Nephron (organoid): ENCODE measurements at regions not wholly inside any gene's neighbourhood (a gene's known extent, or its start where the extent isn't known, plus 50 kb on each side); places are given as distances from the start of the nearest gene placed in this dataset.
"Not testable (repeated sequence)": the region's sequence is repeated elsewhere in the genome, so short reads cannot be mapped to it uniquely, and the experiment has no call there.

Experiments used
- H3K27ac Mint-ChIP-seq, 3 experiments: 2 replicates each; pipeline ENCODE4 v1.8.0; 2020; ENCODE audit warnings: mixed read lengths in 3 of 3, mild to moderate bottlenecking in 2 of 3, moderate library complexity in 1 of 3
- H3K27me3 Mint-ChIP-seq: 2 replicates; pipeline ENCODE4 v1.8.0; 2021; ENCODE audit warnings: low read depth, mild to moderate bottlenecking, moderate library complexity, mixed read lengths
- H3K36me3 Mint-ChIP-seq: 2 replicates; pipeline ENCODE4 v1.8.0; 2020; ENCODE audit warnings: low read depth, mixed read lengths
- H3K4me1 Mint-ChIP-seq: 2 replicates; pipeline ENCODE4 v1.8.0; 2020; ENCODE audit warnings: mixed read lengths
- H3K4me3 Mint-ChIP-seq, 3 experiments: 2 replicates each; pipeline ENCODE4 v1.8.0; 2020; ENCODE audit warnings: mild to moderate bottlenecking in 3 of 3, mixed read lengths in 3 of 3, moderate library complexity in 2 of 3
- H3K9me3 Mint-ChIP-seq: 2 replicates; pipeline ENCODE4 v1.8.0; 2020; ENCODE audit warnings: mixed read lengths
- TF ChIP-seq, protein P1 (sequence below), 3 experiments: fragments of 200-600 bp; sonication (generic); IDR thresholded peaks; one replicate each; pipeline ENCODE4 v1.5.0; 2021; ENCODE audit warnings: antibody characterized with exemption in 3 of 3; ENCODE audit not compliant: unreplicated experiment in 3 of 3

DNA sequence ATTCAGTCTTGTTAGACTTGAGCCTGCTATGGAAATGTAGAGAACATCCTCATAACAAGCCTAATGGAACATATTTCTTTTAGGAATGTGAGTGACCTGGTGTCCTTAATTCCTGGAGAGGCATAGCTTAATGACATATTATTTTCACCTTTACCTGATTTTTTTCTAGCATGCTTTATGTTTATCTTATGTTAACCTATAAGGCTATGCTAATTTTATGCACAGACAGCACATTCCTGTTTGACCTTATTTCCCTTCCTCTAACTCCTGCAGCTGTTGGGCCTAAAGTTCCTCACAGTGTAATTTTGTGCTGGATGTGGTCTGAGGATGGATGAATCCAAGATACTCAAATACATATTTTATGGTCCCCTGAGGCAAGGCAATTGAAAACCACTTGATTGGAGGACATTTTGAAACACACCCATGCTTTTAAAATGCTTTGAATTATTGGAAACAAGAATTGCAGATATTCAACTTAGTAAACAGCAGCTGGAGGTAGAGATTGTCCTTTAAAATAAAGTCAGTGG, 111.5 kb downstream of the LARP7 start:
- Mint-ChIP-seq H3K9me3 (no peaks in the 10 kb centered on the region), H3K4me3 (no peak overlapping the region), H3K27ac (no peak overlapping the region), H3K4me1 (no peaks in the 10 kb centered on the region), H3K27me3 (no peaks in the 10 kb centered on the region), H3K36me3 (no peaks in the 10 kb centered on the region)
- TF ChIP-seq, protein P1, sequence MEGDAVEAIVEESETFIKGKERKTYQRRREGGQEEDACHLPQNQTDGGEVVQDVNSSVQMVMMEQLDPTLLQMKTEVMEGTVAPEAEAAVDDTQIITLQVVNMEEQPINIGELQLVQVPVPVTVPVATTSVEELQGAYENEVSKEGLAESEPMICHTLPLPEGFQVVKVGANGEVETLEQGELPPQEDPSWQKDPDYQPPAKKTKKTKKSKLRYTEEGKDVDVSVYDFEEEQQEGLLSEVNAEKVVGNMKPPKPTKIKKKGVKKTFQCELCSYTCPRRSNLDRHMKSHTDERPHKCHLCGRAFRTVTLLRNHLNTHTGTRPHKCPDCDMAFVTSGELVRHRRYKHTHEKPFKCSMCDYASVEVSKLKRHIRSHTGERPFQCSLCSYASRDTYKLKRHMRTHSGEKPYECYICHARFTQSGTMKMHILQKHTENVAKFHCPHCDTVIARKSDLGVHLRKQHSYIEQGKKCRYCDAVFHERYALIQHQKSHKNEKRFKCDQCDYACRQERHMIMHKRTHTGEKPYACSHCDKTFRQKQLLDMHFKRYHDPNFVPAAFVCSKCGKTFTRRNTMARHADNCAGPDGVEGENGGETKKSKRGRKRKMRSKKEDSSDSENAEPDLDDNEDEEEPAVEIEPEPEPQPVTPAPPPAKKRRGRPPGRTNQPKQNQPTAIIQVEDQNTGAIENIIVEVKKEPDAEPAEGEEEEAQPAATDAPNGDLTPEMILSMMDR (IDR thresholded peaks at IDR 0.05; ENCODE audit: unreplicated experiment in 3 of 3) = no peak

DNA sequence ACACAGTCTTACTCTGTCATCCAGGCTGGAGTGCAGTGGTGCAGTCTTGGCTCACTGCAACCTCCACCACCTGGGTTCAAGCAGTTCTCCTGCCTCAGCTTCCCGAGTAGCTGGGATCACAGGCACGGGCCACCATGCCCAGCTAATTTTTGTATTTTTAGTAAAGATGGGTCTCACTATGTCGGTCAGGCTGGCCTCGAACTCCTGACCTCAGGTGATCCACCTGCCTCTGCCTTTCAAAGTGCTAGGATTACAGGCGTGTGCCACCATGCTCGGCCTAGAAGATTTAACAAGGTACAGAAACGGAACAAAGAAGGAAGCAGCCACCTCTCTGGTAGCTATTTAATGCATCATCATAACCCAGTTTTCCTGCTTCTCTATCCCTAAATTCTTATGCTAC, 113.8 kb downstream of the LARP7 start:
- H3K4me3 Mint-ChIP-seq, H3K4me1 Mint-ChIP-seq, H3K27ac Mint-ChIP-seq, H3K9me3 Mint-ChIP-seq, H3K36me3 Mint-ChIP-seq, H3K27me3 Mint-ChIP-seq: not testable (repeated sequence)

DNA sequence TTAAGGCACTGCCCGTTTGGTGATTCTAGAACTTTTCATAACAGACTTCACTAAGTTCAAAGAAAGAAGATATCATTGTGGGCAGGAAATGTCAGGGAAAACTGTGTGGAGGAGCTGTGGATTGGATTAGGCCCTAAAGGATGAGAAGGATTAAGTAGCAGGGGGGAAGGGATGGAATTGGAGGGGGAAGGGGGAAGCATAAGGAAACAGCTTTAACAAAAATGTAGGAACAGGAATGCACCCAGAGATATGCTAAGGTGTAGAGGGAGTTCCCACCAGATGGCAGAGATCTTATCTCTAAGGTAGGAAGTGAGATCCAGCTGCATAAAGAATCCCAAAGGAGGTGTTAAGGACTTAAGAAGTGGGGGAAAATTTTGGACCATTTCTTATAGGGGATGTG, 114.5 kb downstream of the LARP7 start:
- Mint-ChIP-seq H3K4me3 (no peak overlapping the region), H3K27me3 (no peaks in the 10 kb centered on the region), H3K4me1 (no peaks in the 10 kb centered on the region), H3K36me3 (no peaks in the 10 kb centered on the region), H3K27ac (no peak overlapping the region), H3K9me3 (no peaks in the 10 kb centered on the region)
- TF ChIP-seq, protein P1 (IDR thresholded peaks at IDR 0.05; ENCODE audit: unreplicated experiment in 3 of 3) = no peak

DNA sequence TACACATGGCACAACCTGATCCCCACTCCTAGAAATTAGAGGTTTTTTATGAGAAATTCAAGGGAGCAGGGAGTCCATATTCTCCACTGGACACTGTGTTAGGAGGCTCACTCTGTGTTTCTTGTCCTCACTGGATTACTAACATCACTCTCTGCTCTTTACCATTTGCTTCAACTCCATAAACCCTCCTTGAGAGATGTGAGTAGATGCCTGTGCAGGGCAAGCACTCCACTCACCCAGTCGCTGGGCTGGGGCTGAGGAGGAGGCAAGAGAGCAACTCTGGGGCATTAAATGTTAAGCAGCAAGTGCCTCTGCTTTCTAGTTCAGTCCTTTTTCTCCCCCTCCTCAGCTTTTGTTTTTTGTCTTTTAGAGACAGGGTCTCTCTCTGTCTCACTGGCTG, 115.1 kb downstream of the LARP7 start:
- H3K27ac Mint-ChIP-seq = no peak overlapping the region
- H3K36me3 Mint-ChIP-seq = no peaks in the 10 kb centered on the region
- H3K4me1 Mint-ChIP-seq = no peaks in the 10 kb centered on the region
- H3K9me3 Mint-ChIP-seq = no peaks in the 10 kb centered on the region
- no peak overlapping the region for H3K4me3 Mint-ChIP-seq
- H3K27me3 Mint-ChIP-seq = no peaks in the 10 kb centered on the region
- TF ChIP-seq, protein P1 (IDR thresholded peaks at IDR 0.05; ENCODE audit: unreplicated experiment in 3 of 3) = no peak

DNA sequence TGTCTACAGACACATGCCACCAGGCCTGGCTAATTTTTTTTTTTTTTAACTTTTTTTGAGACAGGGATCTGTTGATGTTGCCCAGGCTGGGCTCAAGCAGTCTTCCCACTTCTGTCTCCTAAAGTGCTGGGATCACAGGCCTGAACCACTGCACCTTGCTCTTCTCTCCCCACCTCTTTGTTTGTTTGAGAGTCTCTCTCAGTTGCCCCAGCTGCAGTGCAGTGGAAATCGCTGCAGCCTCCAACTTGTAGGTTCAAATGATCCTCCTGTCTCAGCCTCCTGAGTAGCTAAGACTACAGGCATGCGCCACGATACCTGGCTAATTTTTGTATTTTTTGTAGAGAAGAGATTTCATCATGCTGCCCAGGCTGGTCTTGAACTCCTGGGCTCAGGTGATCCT, 115.6 kb downstream of the LARP7 start:
- no peak overlapping the region for H3K4me3 Mint-ChIP-seq
- H3K9me3 Mint-ChIP-seq = no peaks in the 10 kb centered on the region
- H3K4me1 Mint-ChIP-seq = no peaks in the 10 kb centered on the region
- H3K27ac Mint-ChIP-seq = no peak overlapping the region
- no peaks in the 10 kb centered on the region for H3K36me3 Mint-ChIP-seq
- TF ChIP-seq, protein P1 (IDR thresholded peaks at IDR 0.05; ENCODE audit: unreplicated experiment in 3 of 3) = no peak
- H3K27me3 Mint-ChIP-seq = no peaks in the 10 kb centered on the region

DNA sequence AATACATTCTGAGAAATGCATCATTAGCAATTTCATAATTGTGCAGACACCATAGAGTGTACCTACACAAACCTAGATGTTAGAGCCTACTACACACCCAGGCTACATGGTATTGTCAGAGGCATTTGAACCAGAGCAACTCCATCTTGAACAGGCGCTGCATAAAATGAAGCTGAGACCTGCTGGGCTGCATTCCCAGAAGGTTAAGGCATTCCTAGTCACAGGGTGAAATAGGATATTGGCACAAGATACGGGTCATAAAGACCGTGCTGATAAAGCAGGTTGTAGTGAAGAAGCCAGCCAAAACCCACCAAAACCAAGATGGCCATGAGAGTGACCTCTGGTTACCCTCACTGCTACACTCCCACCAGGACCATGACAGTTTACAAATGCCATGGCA, 116.4 kb downstream of the LARP7 start:
- Mint-ChIP-seq H3K27me3 (no peaks in the 10 kb centered on the region), H3K27ac (no peak overlapping the region), H3K4me3 (no peak overlapping the region), H3K36me3 (no peaks in the 10 kb centered on the region), H3K9me3 (no peaks in the 10 kb centered on the region), H3K4me1 (no peaks in the 10 kb centered on the region)
- TF ChIP-seq, protein P1 (IDR thresholded peaks at IDR 0.05; ENCODE audit: unreplicated experiment in 3 of 3) = no peak
